Activated naive CD8-positive, alpha-beta T cell treated with anti-CD3 and anti-CD28 coated beads, Interleukin-2, amount 50 U/mL, for 24 hours (primary cell): ENCODE measurements at regions not wholly inside any gene's neighbourhood (a gene's known extent, or its start where the extent isn't known, plus 50 kb on each side); places are given as distances from the start of the nearest gene placed in this dataset.

ENCODE experiments used
- ATAC-seq: fragments of 150-1000 bp; cut with Tn5 transposase; one replicate; pipeline ENCODE4 v1.10.0; 2021
- DNase-seq: peaks from one replicate; pipeline ENCODE4 v3.0.0; 2021
- H3K27ac Mint-ChIP-seq: one replicate; pipeline ENCODE4 v1.8.0; 2021; ENCODE audit warnings: mild to moderate bottlenecking, mixed read lengths
- H3K27me3 Mint-ChIP-seq: one replicate; pipeline ENCODE4 v1.8.0; 2021; ENCODE audit warnings: mixed read lengths
- H3K36me3 Mint-ChIP-seq: one replicate; pipeline ENCODE4 v1.8.0; 2021; ENCODE audit warnings: low read depth, mixed read lengths
- H3K4me1 Mint-ChIP-seq: one replicate; pipeline ENCODE4 v1.8.0; 2021; ENCODE audit warnings: mixed read lengths
- H3K4me3 Mint-ChIP-seq: one replicate; pipeline ENCODE4 v1.8.0; 2021; ENCODE audit warnings: mild to moderate bottlenecking, moderate library complexity, mixed read lengths
- H3K9me3 Mint-ChIP-seq: one replicate; pipeline ENCODE4 v1.8.0; 2021; ENCODE audit warnings: mixed read lengths

GRCh38 chr16:65521633-65522328, 399.9 kb upstream of the CDH11 start:
- Mint-ChIP-seq H3K4me1 (no peaks in the 10 kb centered on the region), H3K27me3 (no peaks in the 10 kb centered on the region), H3K27ac (no peak overlapping the region), H3K36me3 (no peaks in the 10 kb centered on the region), H3K9me3 (peaks cover 4% of the 10 kb centered on the region), H3K4me3 (no peak overlapping the region)
- ATAC-seq (no peak), DNase-seq (no peak)

- Mint-ChIP-seq H3K27ac (no peak overlapping the region), H3K27me3 (no peaks in the 10 kb centered on the region), H3K9me3 (peaks cover 4% of the 10 kb centered on the region), H3K4me1 (no peaks in the 10 kb centered on the region), H3K36me3 (no peaks in the 10 kb centered on the region), H3K4me3 (no peak overlapping the region)
- ATAC-seq, result no peak
- DNase-seq, result no peak
Measured at GRCh38 chr16:65519402-65519801, 397.5 kb upstream of the CDH11 start.

- DNase-seq, result no peak
- H3K27me3 Mint-ChIP-seq, result no peaks in the 10 kb centered on the region
- H3K9me3 Mint-ChIP-seq, result peaks cover 4% of the 10 kb centered on the region
- no peaks in the 10 kb centered on the region for H3K36me3 Mint-ChIP-seq
- no peaks in the 10 kb centered on the region for H3K4me1 Mint-ChIP-seq
- no peak overlapping the region for H3K27ac Mint-ChIP-seq
- H3K4me3 Mint-ChIP-seq, result no peak overlapping the region
- ATAC-seq, result no peak
Measured at GRCh38 chr16:65515193-65515592, 393.3 kb upstream of the CDH11 start.

- Mint-ChIP-seq H3K36me3 (no peaks in the 10 kb centered on the region), H3K9me3 (peaks cover 8% of the 10 kb centered on the region), H3K4me3 (no peak overlapping the region), H3K27me3 (no peaks in the 10 kb centered on the region), H3K4me1 (no peaks in the 10 kb centered on the region), H3K27ac (no peak overlapping the region)
- no peak for DNase-seq
- no peak for ATAC-seq
Measured at GRCh38 chr16:65510850-65511249, 389.0 kb upstream of the CDH11 start.

GRCh38 chr16:65510241-65510640, 388.4 kb upstream of the CDH11 start:
- no peaks in the 10 kb centered on the region for H3K36me3 Mint-ChIP-seq
- no peak for DNase-seq
- H3K27ac Mint-ChIP-seq, result no peak overlapping the region
- no peaks in the 10 kb centered on the region for H3K27me3 Mint-ChIP-seq
- no peak for ATAC-seq
- peaks cover 8% of the 10 kb centered on the region for H3K9me3 Mint-ChIP-seq
- no peak overlapping the region for H3K4me3 Mint-ChIP-seq
- no peaks in the 10 kb centered on the region for H3K4me1 Mint-ChIP-seq

GRCh38 chr16:65509172-65509571, 387.3 kb upstream of the CDH11 start:
- Mint-ChIP-seq H3K4me3 (no peak overlapping the region), H3K27me3 (no peaks in the 10 kb centered on the region), H3K27ac (no peak overlapping the region), H3K36me3 (no peaks in the 10 kb centered on the region), H3K9me3 (peaks cover 8% of the 10 kb centered on the region), H3K4me1 (no peaks in the 10 kb centered on the region)
- no peak for DNase-seq
- ATAC-seq, result no peak

GRCh38 chr16:65500919-65501318, 379.1 kb upstream of the CDH11 start:
- Mint-ChIP-seq H3K4me3 (no peak overlapping the region), H3K27me3 (no peaks in the 10 kb centered on the region), H3K36me3 (no peaks in the 10 kb centered on the region), H3K4me1 (no peaks in the 10 kb centered on the region), H3K9me3 (peaks cover 7% of the 10 kb centered on the region), H3K27ac (no peak overlapping the region)
- ATAC-seq (no peak), DNase-seq (no peak)

- ATAC-seq (no peak), DNase-seq (no peak)
- peaks cover 7% of the 10 kb centered on the region for H3K9me3 Mint-ChIP-seq
- no peaks in the 10 kb centered on the region for H3K36me3 Mint-ChIP-seq
- H3K4me3 Mint-ChIP-seq, result no peak overlapping the region
- no peaks in the 10 kb centered on the region for H3K4me1 Mint-ChIP-seq
- no peaks in the 10 kb centered on the region for H3K27me3 Mint-ChIP-seq
- no peak overlapping the region for H3K27ac Mint-ChIP-seq
Measured at GRCh38 chr16:65500007-65500406, 378.1 kb upstream of the CDH11 start.

GRCh38 chr16:65499566-65499965, 377.7 kb upstream of the CDH11 start:
- ATAC-seq (no peak), DNase-seq (no peak)
- Mint-ChIP-seq H3K4me1 (no peaks in the 10 kb centered on the region), H3K27me3 (no peaks in the 10 kb centered on the region), H3K27ac (no peak overlapping the region), H3K4me3 (no peak overlapping the region), H3K9me3 (peaks cover 7% of the 10 kb centered on the region), H3K36me3 (no peaks in the 10 kb centered on the region)

- no peak for ATAC-seq
- no peaks in the 10 kb centered on the region for H3K27me3 Mint-ChIP-seq
- H3K27ac Mint-ChIP-seq, result no peak overlapping the region
- H3K36me3 Mint-ChIP-seq, result no peaks in the 10 kb centered on the region
- peaks cover 8% of the 10 kb centered on the region for H3K9me3 Mint-ChIP-seq
- no peaks in the 10 kb centered on the region for H3K4me1 Mint-ChIP-seq
- no peak for DNase-seq
- no peak overlapping the region for H3K4me3 Mint-ChIP-seq
Measured at GRCh38 chr16:65497571-65497970, 375.7 kb upstream of the CDH11 start.

GRCh38 chr16:65495106-65495505, 373.2 kb upstream of the CDH11 start:
- no peak for ATAC-seq
- Mint-ChIP-seq H3K4me3 (no peak overlapping the region), H3K9me3 (peaks cover 16% of the 10 kb centered on the region)

GRCh38 chr16:65494609-65495008, 372.7 kb upstream of the CDH11 start:
- no peak for ATAC-seq
- no peak overlapping the region for H3K4me3 Mint-ChIP-seq
- no peaks in the 10 kb centered on the region for H3K27me3 Mint-ChIP-seq
- no peaks in the 10 kb centered on the region for H3K4me1 Mint-ChIP-seq
- H3K9me3 Mint-ChIP-seq, result peaks cover 17% of the 10 kb centered on the region
- DNase-seq, result no peak
- no peaks in the 10 kb centered on the region for H3K36me3 Mint-ChIP-seq
- H3K27ac Mint-ChIP-seq, result no peak overlapping the region

More at GRCh38 chr16:65495106-65495505, 373.2 kb upstream of the CDH11 start:
- no peak for DNase-seq
- Mint-ChIP-seq H3K4me1 (no peaks in the 10 kb centered on the region), H3K27ac (no peak overlapping the region), H3K36me3 (no peaks in the 10 kb centered on the region), H3K27me3 (no peaks in the 10 kb centered on the region)

- no peaks in the 10 kb centered on the region for H3K27me3 Mint-ChIP-seq
- peaks cover 17% of the 10 kb centered on the region for H3K9me3 Mint-ChIP-seq
- no peak for DNase-seq
- no peaks in the 10 kb centered on the region for H3K36me3 Mint-ChIP-seq
- H3K27ac Mint-ChIP-seq, result no peak overlapping the region
- H3K4me3 Mint-ChIP-seq, result no peak overlapping the region
- H3K4me1 Mint-ChIP-seq, result no peaks in the 10 kb centered on the region
- no peak for ATAC-seq
Measured at GRCh38 chr16:65494080-65494479, 372.2 kb upstream of the CDH11 start.

- ATAC-seq, result no peak
- Mint-ChIP-seq H3K27me3 (no peaks in the 10 kb centered on the region), H3K4me3 (no peak overlapping the region), H3K27ac (no peak overlapping the region), H3K9me3 (peaks cover 20% of the 10 kb centered on the region), H3K4me1 (no peaks in the 10 kb centered on the region), H3K36me3 (no peaks in the 10 kb centered on the region)
- no peak for DNase-seq
Measured at GRCh38 chr16:65490286-65490685, 368.4 kb upstream of the CDH11 start.

GRCh38 chr16:65489531-65490023, 367.7 kb upstream of the CDH11 start:
- Mint-ChIP-seq H3K36me3 (no peaks in the 10 kb centered on the region), H3K4me1 (no peaks in the 10 kb centered on the region), H3K9me3 (peaks cover 20% of the 10 kb centered on the region), H3K27me3 (no peaks in the 10 kb centered on the region), H3K27ac (no peak overlapping the region), H3K4me3 (no peak overlapping the region)
- DNase-seq, result no peak
- ATAC-seq, result no peak

- Mint-ChIP-seq H3K27me3 (no peaks in the 10 kb centered on the region), H3K27ac (no peak overlapping the region), H3K4me3 (no peak overlapping the region), H3K36me3 (no peaks in the 10 kb centered on the region), H3K9me3 (peaks cover 15% of the 10 kb centered on the region), H3K4me1 (no peaks in the 10 kb centered on the region)
- ATAC-seq (no peak), DNase-seq (no peak)
Measured at GRCh38 chr16:65487231-65487630, 365.4 kb upstream of the CDH11 start.
